Neural progenitor cell (in vitro differentiated cells): ENCODE measurements at regions not wholly inside any gene's neighbourhood (a gene's known extent, or its start where the extent isn't known, plus 50 kb on each side); places are given as distances from the start of the nearest gene placed in this dataset.

Experiments used
- CTCF ChIP-seq: fragments of 200-600 bp; sonication (generic); IDR thresholded peaks from 2 replicates; pipeline ENCODE4 v1.5.1; 2017; ENCODE audit warnings: antibody characterized with exemption, mild to moderate bottlenecking
- EZH2 ChIP-seq: fragments of 200-600 bp; sonication (generic); IDR thresholded peaks from 2 replicates; pipeline ENCODE4 v1.6.1; 2017; ENCODE audit warnings: antibody characterized with exemption, mild to moderate bottlenecking, moderate library complexity

GRCh38 chr6:44706011-44706410 lies 318.5 kb downstream of the CDC5L start:
- no peak for TF ChIP-seq CTCF
- no peak for TF ChIP-seq EZH2
